ENCODE measurements at regions not wholly inside any gene's neighbourhood (a gene's known extent, or its start where the extent isn't known, plus 50 kb on each side); places are given as distances from the start of the nearest gene placed in this dataset.
"Not testable (repeated sequence)": the region's sequence is repeated elsewhere in the genome, so short reads cannot be mapped to it uniquely, and the experiment has no call there.

DNA sequence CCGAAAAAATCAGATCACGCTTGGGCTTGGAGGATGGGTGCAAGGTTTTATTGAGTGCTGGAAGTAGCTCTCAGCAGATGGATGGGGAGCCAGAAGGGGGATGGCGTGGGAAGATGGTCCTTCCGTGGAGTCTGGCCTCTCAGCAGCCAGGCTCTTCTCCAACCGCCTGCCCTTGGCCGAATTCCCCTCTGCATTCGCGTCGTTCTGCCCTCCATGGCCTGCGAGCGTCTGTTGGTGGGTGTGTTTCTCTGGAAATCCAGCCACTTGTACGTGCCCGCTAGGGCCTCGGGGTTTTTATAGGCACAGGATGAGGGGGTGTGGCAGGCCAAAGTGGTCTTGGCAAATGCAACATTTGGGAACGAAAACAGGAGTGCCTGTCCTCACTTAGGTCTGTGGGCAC lies 815.2 kb downstream of the TSN start:
- Histone ChIP-seq H3K9me3 (replicated peaks; ENCODE audit: control insufficient read depth, insufficient read depth, low read depth, low read length) (no peaks in the 10 kb centered on the region), H2AFZ (ENCODE audit: low read depth, low read length) (no peak overlapping the region), H3K27ac (ENCODE audit: extremely low read depth, low read depth, low read length) (no peak overlapping the region), H3K79me2 (ENCODE audit: control insufficient read depth, insufficient read depth, low read length) (no peaks in the 10 kb centered on the region), H3K9ac (ENCODE audit: insufficient read depth in 1 of 2, low read depth in 2 of 2, low read length in 2 of 2) (no peak overlapping the region), H3K36me3 (ENCODE audit: control insufficient read depth, insufficient read depth, low read length) (no peaks in the 10 kb centered on the region), H3K4me1 (replicated peaks in 1 of 2; ENCODE audit: control insufficient read depth in 2 of 2, insufficient read depth in 2 of 2, low read length in 2 of 2) (no peaks in the 10 kb centered on the region), H4K20me1 (replicated peaks; ENCODE audit: control insufficient read depth, insufficient read depth, low read length) (no peaks in the 10 kb centered on the region), H3K27me3 (ENCODE audit: control insufficient read depth in 2 of 2, insufficient read depth in 2 of 2, low read length in 2 of 2) (no peaks in the 10 kb centered on the region), H3K4me2 (ENCODE audit: insufficient read depth, low read length) (no peak overlapping the region), H3K4me3 (no peak overlapping the region), H3K9me1 (ENCODE audit: control insufficient read depth, insufficient read depth, low read length) (no peaks in the 10 kb centered on the region)
- in situ Hi-C loops (cut with MboI) = no loop called here
- 0% methylated on average over 15 of the region's 15 CpGs for WGBS (ENCODE audit: insufficient coverage, low coverage, missing lambda C conversion rate)
- DNase-seq (ENCODE audit: extremely low read depth in 1 of 4, low spot score in 3 of 4) (no peak), FAIRE-seq (no peak), ATAC-seq (no peak)
- BruUV-seq (replicated peaks) = no TSS peak
- intact Hi-C loops (cut with micrococcal nuclease) = no loop called here
- ChIA-PET CTCF (ENCODE audit: low intra/inter-chr PET ratio) (no interaction called here), POLR2A (no interaction called here)
- TF ChIP-seq CBX2 (IDR thresholded peaks at IDR 0.05; ENCODE audit: insufficient read depth, low read length, poor library complexity, severe bottlenecking) = no peak
- no peak for TF ChIP-seq KDM4B (IDR thresholded peaks at IDR 0.05; ENCODE audit: borderline replicate concordance in 2 of 2, low read depth in 1 of 2)
- no peak for TF ChIP-seq FOXJ3 (CRISPR knock-in tag; IDR thresholded peaks at IDR 0.05)
- no peak for TF ChIP-seq ZNF253 (CRISPR knock-in tag; conservative IDR thresholded peaks at IDR 0.05)
- no peak for TF ChIP-seq NR2C1 (IDR thresholded peaks at IDR 0.05)
- TF ChIP-seq NR2C1 (tag; IDR thresholded peaks at IDR 0.05) = no peak
- TF ChIP-seq, protein P1, sequence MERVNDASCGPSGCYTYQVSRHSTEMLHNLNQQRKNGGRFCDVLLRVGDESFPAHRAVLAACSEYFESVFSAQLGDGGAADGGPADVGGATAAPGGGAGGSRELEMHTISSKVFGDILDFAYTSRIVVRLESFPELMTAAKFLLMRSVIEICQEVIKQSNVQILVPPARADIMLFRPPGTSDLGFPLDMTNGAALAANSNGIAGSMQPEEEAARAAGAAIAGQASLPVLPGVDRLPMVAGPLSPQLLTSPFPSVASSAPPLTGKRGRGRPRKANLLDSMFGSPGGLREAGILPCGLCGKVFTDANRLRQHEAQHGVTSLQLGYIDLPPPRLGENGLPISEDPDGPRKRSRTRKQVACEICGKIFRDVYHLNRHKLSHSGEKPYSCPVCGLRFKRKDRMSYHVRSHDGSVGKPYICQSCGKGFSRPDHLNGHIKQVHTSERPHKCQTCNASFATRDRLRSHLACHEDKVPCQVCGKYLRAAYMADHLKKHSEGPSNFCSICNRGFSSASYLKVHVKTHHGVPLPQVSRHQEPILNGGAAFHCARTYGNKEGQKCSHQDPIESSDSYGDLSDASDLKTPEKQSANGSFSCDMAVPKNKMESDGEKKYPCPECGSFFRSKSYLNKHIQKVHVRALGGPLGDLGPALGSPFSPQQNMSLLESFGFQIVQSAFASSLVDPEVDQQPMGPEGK (CRISPR knock-in tag; IDR thresholded peaks at IDR 0.05; ENCODE audit: borderline replicate concordance) = no peak
- TF ChIP-seq SMARCA5 (IDR thresholded peaks at IDR 0.05) = no peak

DNA sequence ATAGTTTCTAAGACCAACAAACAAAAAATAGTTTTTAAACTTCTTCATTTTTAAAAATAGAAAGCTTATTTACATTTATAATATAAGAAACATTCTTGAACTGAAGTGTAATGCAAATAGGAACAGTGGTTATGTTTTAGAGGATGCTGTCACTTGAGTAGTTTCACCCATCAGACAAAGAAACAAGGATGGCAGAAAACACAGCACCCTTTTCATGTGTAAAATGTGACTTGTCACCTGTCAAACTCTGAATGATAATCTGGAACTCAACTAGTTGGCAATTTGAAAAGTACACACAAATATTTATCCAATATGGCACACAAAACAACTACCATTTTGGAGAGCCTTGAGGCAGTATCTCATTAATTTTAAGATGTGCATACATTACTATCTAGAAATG lies 816.0 kb downstream of the TSN start:
- intact Hi-C loops (cut with micrococcal nuclease); H3K36me3 ChIP-seq (ENCODE audit: control insufficient read depth, insufficient read depth, low read length); POLR2A ChIA-PET; H3K4me2 ChIP-seq (ENCODE audit: insufficient read depth, low read length); H3K4me1 ChIP-seq (replicated peaks in 1 of 2; ENCODE audit: control insufficient read depth in 2 of 2, insufficient read depth in 2 of 2, low read length in 2 of 2); DNase-seq (ENCODE audit: extremely low read depth in 1 of 4, low spot score in 3 of 4); ATAC-seq; H3K27ac ChIP-seq (ENCODE audit: extremely low read depth, low read depth, low read length); H3K9ac ChIP-seq (ENCODE audit: insufficient read depth in 1 of 2, low read depth in 2 of 2, low read length in 2 of 2); H2AFZ ChIP-seq (ENCODE audit: low read depth, low read length); H3K4me3 ChIP-seq; H4K20me1 ChIP-seq (replicated peaks; ENCODE audit: control insufficient read depth, insufficient read depth, low read length); CTCF ChIA-PET (ENCODE audit: low intra/inter-chr PET ratio); H3K9me3 ChIP-seq (replicated peaks; ENCODE audit: control insufficient read depth, insufficient read depth, low read depth, low read length); FAIRE-seq; BruUV-seq (replicated peaks); H3K27me3 ChIP-seq (ENCODE audit: control insufficient read depth in 2 of 2, insufficient read depth in 2 of 2, low read length in 2 of 2); H3K9me1 ChIP-seq (ENCODE audit: control insufficient read depth, insufficient read depth, low read length); in situ Hi-C loops (cut with MboI); H3K79me2 ChIP-seq (ENCODE audit: control insufficient read depth, insufficient read depth, low read length): not testable (repeated sequence)
